HG03159 (cell line): ENCODE measurements at regions not wholly inside any gene's neighbourhood (a gene's known extent, or its start where the extent isn't known, plus 50 kb on each side); places are given as distances from the start of the nearest gene placed in this dataset.
A peak's percentile ranks its signal among the peaks of the same experiment; 100 is the strongest.
"Not testable (repeated sequence)": the region's sequence is repeated elsewhere in the genome, so short reads cannot be mapped to it uniquely, and the experiment has no call there.

Experiments
- ATAC-seq: cut with Tn5 transposase; IDR thresholded peaks from one replicate; pipeline ENCODE4 v1.9.1; 2021; ENCODE audit warnings: mild to moderate bottlenecking, moderate library complexity; ENCODE audit not compliant: unreplicated experiment

- ATAC-seq = peak; percentile 63
These were observed 129.2 kb downstream of the ARHGAP11B start for GRCh38 chr15:30755036-30755687.

- not testable (repeated sequence) for ATAC-seq
These were observed 134.7 kb downstream of the ARHGAP11B start for GRCh38 chr15:30760633-30761032.

GRCh38 chr15:30761365-30761764, 135.4 kb downstream of the ARHGAP11B start:
- not testable (repeated sequence) for ATAC-seq

GRCh38 chr15:30769390-30770124, 134.2 kb upstream of the FAN1 start:
- not testable (repeated sequence) for ATAC-seq

- ATAC-seq = no peak
These were observed 133.0 kb upstream of the FAN1 start for GRCh38 chr15:30770759-30771158.

- no peak for ATAC-seq
These were observed 120.7 kb upstream of the FAN1 start for GRCh38 chr15:30783019-30783418.

- ATAC-seq = no peak
These were observed 115.1 kb upstream of the FAN1 start for GRCh38 chr15:30788595-30788994.

GRCh38 chr15:30791239-30792175, 112.2 kb upstream of the FAN1 start:
- no peak for ATAC-seq

- ATAC-seq = not testable (repeated sequence)
These were observed 110.9 kb upstream of the FAN1 start for GRCh38 chr15:30792843-30793242.

GRCh38 chr15:30794388-30794787, 109.3 kb upstream of the FAN1 start:
- ATAC-seq = no peak

- ATAC-seq = not testable (repeated sequence)
These were observed 104.2 kb upstream of the FAN1 start for GRCh38 chr15:30799565-30799964.

- ATAC-seq = not testable (repeated sequence)
These were observed 102.4 kb upstream of the FAN1 start for GRCh38 chr15:30801140-30801895.

GRCh38 chr15:30802001-30802400, 101.7 kb upstream of the FAN1 start:
- not testable (repeated sequence) for ATAC-seq

- not testable (repeated sequence) for ATAC-seq
These were observed 100.0 kb upstream of the FAN1 start for GRCh38 chr15:30803703-30804102.

- no peak for ATAC-seq
These were observed 87.3 kb upstream of the FAN1 start for GRCh38 chr15:30816430-30816829.

GRCh38 chr15:30823068-30823813, 80.5 kb upstream of the FAN1 start:
- ATAC-seq = not testable (repeated sequence)

GRCh38 chr15:30824518-30825195, 79.1 kb upstream of the FAN1 start:
- no peak for ATAC-seq

- ATAC-seq = no peak
These were observed 76.0 kb upstream of the FAN1 start for GRCh38 chr15:30827625-30828303.

GRCh38 chr15:30828304-30828639, 75.4 kb upstream of the FAN1 start:
- ATAC-seq = not testable (repeated sequence)
